Heart right ventricle (tissue), 16 donors: ENCODE measurements at regions not wholly inside any gene's neighbourhood (a gene's known extent, or its start where the extent isn't known, plus 50 kb on each side); places are given as distances from the start of the nearest gene placed in this dataset.

Experiments used
- ATAC-seq, 8 donors: fragments of 200-7000 bp; cut with Tn5 transposase; one replicate each; pipeline ENCODE4 v1.9.1; 2020; ENCODE audit warnings: mild to moderate bottlenecking in 8 of 8, moderate library complexity in 8 of 8, moderate number of reproducible peaks in 1 of 8
- DNase-seq, 2 donors: peaks; one replicate each; pipeline ENCODE4 v3.0.0-alpha.2; 2020
- H3K27ac ChIP-seq, 10 donors: fragments of 200-600 bp; sonication (generic) in 2 of 10; one replicate each; pipeline versions ENCODE4 v1.5.0 to v1.8.0; 2020 to 2022; ENCODE audit warnings: mild to moderate bottlenecking in 3 of 10
- H3K27me3 ChIP-seq, 7 donors: fragments of 200-600 bp; one replicate each; pipeline ENCODE4 v1.8.0; 2021 to 2022; ENCODE audit warnings: mild to moderate bottlenecking in 2 of 7
- H3K36me3 ChIP-seq, 9 donors: fragments of 200-600 bp; sonication (generic) in 1 of 9; one replicate each; pipeline versions ENCODE4 v1.5.0 to v1.8.0; 2020 to 2022; ENCODE audit warnings: mild to moderate bottlenecking in 2 of 9
- H3K4me1 ChIP-seq, 9 donors: fragments of 200-600 bp; sonication (generic) in 1 of 9; one replicate each; pipeline versions ENCODE4 v1.5.0 to v1.8.0; 2020 to 2022; ENCODE audit warnings: mild to moderate bottlenecking in 4 of 9
- H3K4me3 ChIP-seq, 10 donors: fragments of 200-600 bp; sonication (generic) in 2 of 10; one replicate each; pipeline versions ENCODE4 v1.5.0 to v1.8.0; 2020 to 2022; ENCODE audit warnings: mild to moderate bottlenecking in 7 of 10, moderate library complexity in 2 of 10
- H3K9me3 ChIP-seq, 11 donors: fragments of 200-600 bp in 10 of 11; sonication (generic) in 2 of 11; one replicate each; pipeline versions ENCODE4 v1.5.0 to v1.8.0; 2013 to 2022; ENCODE audit warnings: mild to moderate bottlenecking in 2 of 11, control low read depth in 1 of 11, moderate library complexity in 1 of 11
- WGBS, 2 donors: extraction: QIAGEN DNeasy Blood & Tissue Kit; methylation state at CpG; one replicate each; pipeline ENCODE4 v1.1.7; 2013; ENCODE audit warnings: inconsistent platforms in 1 of 2; 5-methylcytosine and 5-hydroxymethylcytosine counted together
- intact Hi-C, 10 donors: fragments of 100-400 bp; cut with DNase I; formaldehyde crosslinking; loops; one replicate each; pipeline versions ENCODE4 v1.11.1 to v1.14.2; 2022
- TF ChIP-seq, protein P1 (sequence below), 9 donors: fragments of 200-600 bp; sonication (generic) in 2 of 9; IDR thresholded peaks; one replicate each; pipeline versions ENCODE4 v1.5.0 to v1.8.0; 2021 to 2022; ENCODE audit warnings: antibody characterized with exemption in 9 of 9, mild to moderate bottlenecking in 5 of 9, moderate library complexity in 1 of 9
- donor health status: Arrhythmogenic right ventricular cardiomyopathy.
- donor health status: ischemic (EF 13 %, LVEDD 7.1; RV severe dilation, severe dysfunction).
- donor health status: healthy with polysubstance abuse.
- donor health status: DM: no; HTN: yes; CAD: no.
- donor health status: DM: no; HTN: no; CAD: no.
- donor health status: ischemic (EF 25% LVEDD 6.9; RV normal size, moderate dysfunction).
- donor health status: ischemic (EF 25% LVEDD 5.7; RV mildly dilated, moderate dysfunction).
- donor health status: healthy.
- donor health status: DM: yes; HTN: yes; CAD: no.
- donor health status: Ischemic cardiomyopathy.
- donor health status: ischemic (EF 35%, LVEDD 5.7; RV mildly dilated, moderate dysfunction).
- donor health status: nonischemic (EF 11% LVEDD 7.7; RV severe dilation, severe dysfunction).
- donor health status: DM: yes; HTN: yes; CAD: no.
- donor health status: PGD.
- donor health status: ischemic (EF 29% LVEDD 5.4; RV normal size, mild dysfunction).
- donor health status: nonischemic (EF 23%, LVEDD 6.1; RV moderate dilation, normal function).

DNA sequence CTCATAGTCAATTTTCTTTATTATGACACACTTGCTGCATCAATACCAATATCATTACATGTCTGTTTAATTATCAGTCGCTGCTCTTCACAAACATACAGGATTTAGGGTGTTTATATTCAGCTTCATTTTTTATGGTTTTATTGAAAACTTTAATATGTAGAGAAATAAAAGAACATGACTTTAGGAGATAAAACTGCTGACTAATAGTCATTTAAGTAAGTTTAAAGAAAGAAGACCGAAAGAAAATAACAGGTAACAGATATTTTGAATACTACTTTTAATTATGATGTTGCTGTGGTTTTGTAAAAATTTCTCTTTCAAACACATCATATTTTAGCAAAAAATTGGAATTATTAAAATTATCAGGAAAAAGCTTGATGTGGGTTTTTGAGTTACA lies 685.1 kb upstream of the BRINP3 start:
- Histone ChIP-seq H3K4me3 (no peak overlapping the region), H3K36me3 (no peaks in the 10 kb centered on the region), H3K27ac (no peak overlapping the region), H3K4me1 (no peaks in the 10 kb centered on the region), H3K9me3 (peaks cover 0 to 18% (median 3%) of the 10 kb centered on the region in 11 donors), H3K27me3 (no peaks in the 10 kb centered on the region)
- DNase-seq (no peak), ATAC-seq (no peak)
- TF ChIP-seq, protein P1, sequence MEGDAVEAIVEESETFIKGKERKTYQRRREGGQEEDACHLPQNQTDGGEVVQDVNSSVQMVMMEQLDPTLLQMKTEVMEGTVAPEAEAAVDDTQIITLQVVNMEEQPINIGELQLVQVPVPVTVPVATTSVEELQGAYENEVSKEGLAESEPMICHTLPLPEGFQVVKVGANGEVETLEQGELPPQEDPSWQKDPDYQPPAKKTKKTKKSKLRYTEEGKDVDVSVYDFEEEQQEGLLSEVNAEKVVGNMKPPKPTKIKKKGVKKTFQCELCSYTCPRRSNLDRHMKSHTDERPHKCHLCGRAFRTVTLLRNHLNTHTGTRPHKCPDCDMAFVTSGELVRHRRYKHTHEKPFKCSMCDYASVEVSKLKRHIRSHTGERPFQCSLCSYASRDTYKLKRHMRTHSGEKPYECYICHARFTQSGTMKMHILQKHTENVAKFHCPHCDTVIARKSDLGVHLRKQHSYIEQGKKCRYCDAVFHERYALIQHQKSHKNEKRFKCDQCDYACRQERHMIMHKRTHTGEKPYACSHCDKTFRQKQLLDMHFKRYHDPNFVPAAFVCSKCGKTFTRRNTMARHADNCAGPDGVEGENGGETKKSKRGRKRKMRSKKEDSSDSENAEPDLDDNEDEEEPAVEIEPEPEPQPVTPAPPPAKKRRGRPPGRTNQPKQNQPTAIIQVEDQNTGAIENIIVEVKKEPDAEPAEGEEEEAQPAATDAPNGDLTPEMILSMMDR (IDR thresholded peaks at IDR 0.05) = no peak
- WGBS, 2 donors = 61 to 74% methylated on average over 2 of the region's 2 CpGs
- intact Hi-C loops = no loop called here

DNA sequence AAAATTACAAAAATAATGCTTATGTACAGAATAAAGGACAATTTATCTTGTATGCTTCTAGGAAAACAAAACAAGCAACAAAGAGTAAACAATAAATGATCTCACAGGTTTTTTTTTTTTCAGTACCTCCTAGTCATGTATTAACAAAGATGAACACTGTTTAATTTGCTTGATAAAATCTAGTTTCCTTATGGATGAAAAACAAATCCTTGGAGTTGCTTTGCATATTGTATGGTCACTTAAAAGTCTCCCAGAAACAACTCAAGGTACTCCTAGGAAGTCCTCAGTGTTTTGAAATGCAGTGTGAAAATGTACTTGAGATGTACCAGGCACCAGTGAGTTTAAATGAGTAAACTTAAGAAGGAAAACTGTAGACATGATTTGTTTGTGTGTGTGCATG lies 686.0 kb upstream of the BRINP3 start:
- Histone ChIP-seq H3K27ac (no peak overlapping the region), H3K36me3 (no peaks in the 10 kb centered on the region), H3K27me3 (no peaks in the 10 kb centered on the region), H3K4me1 (no peaks in the 10 kb centered on the region), H3K9me3 (peaks cover 0 to 16% (median 3%) of the 10 kb centered on the region in 11 donors), H3K4me3 (no peak overlapping the region)
- TF ChIP-seq, protein P1 (IDR thresholded peaks at IDR 0.05) = no peak
- no peak for DNase-seq
- intact Hi-C loops = no loop called here
- ATAC-seq = no peak

DNA sequence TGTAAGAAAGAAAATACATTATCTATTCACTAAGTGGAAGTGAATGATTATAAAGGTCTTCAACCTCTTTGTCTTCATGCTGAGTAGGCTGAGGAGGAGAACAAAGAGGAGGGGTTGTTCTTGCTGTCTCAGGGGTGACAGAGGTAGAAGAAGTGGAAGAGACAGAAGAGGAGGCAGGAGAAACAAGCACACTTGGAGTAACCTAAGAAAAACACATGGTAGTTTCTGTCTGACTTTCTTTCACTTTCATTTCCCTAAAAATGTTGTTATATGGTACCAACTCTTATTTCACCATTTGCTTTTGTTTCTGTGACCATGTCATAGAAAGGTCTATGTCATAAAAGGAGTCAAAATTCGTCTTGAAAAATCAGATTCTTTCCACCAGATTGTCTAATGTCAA lies 696.6 kb upstream of the BRINP3 start:
- 28 to 44% methylated on average over 1 of the region's 1 CpG for WGBS, 2 donors
- Histone ChIP-seq H3K4me1 (no peaks in the 10 kb centered on the region), H3K27me3 (no peaks in the 10 kb centered on the region), H3K9me3 (no peaks in the 10 kb centered on the region), H3K36me3 (no peaks in the 10 kb centered on the region), H3K27ac (no peak overlapping the region), H3K4me3 (no peak overlapping the region)
- ATAC-seq (no peak), DNase-seq (no peak)
- TF ChIP-seq, protein P1 (IDR thresholded peaks at IDR 0.05) = no peak
- intact Hi-C loops = no loop called here

DNA sequence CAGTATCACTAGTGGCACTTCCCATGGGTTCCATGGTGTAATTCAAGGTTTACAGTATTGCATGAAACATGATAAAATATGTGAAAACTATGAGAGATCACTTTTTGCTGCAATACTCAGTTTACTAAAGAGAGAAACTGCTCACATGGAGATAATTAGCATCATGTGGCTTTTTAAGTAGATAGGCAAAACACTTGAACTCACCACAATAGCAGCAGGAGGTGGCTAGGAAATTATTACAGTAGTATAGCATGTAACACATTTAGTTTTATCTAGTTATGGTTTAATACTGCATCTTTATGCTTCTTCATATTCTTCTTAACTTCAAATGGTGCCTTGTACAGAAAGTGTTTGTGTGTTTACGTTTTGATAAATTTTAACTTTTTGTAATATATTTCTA lies 698.5 kb upstream of the BRINP3 start:
- Histone ChIP-seq H3K9me3 (no peaks in the 10 kb centered on the region), H3K36me3 (no peaks in the 10 kb centered on the region), H3K4me3 (no peak overlapping the region), H3K27ac (no peak overlapping the region), H3K4me1 (no peaks in the 10 kb centered on the region), H3K27me3 (no peaks in the 10 kb centered on the region)
- DNase-seq = no peak
- no peak for ATAC-seq
- intact Hi-C loops = no loop called here
- TF ChIP-seq, protein P1 (IDR thresholded peaks at IDR 0.05) = no peak
- 86 to 90% methylated on average over 1 of the region's 1 CpG for WGBS, 2 donors
